ENCODE measurements at regions not wholly inside any gene's neighbourhood (a gene's known extent, or its start where the extent isn't known, plus 50 kb on each side); places are given as distances from the start of the nearest gene placed in this dataset.

DNA sequence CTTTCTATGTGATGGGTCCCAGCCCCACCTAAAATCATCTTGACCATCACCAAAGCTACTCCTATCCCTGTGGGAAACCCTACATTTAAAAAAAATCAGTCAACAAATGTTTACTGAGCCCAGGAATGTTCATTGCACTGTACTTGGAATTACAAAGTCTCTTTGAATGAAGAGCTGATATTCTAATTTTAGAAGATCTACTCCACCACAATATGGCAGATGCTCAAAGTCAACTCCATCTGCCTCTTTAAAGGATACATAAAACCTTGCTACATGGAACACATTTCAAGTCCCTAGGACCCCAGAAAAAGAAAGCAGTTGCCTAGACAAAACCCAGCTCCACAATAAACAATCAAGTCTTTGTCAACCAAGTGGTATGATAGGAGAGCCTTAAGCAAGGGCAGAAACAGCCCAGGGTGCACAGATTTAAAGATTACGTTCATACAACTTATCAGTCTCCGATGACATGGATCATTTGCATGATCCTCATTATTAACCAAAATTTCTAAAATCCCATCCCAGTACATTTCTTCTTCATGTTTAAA lies 234.3 kb upstream of the ACVR2A start (continued):
- TF ChIP-seq EZH2 (IDR thresholded peaks at IDR 0.05) (no peak), RAD21 (IDR thresholded peaks at IDR 0.05; ENCODE audit: low read depth) (no peak)

DNA sequence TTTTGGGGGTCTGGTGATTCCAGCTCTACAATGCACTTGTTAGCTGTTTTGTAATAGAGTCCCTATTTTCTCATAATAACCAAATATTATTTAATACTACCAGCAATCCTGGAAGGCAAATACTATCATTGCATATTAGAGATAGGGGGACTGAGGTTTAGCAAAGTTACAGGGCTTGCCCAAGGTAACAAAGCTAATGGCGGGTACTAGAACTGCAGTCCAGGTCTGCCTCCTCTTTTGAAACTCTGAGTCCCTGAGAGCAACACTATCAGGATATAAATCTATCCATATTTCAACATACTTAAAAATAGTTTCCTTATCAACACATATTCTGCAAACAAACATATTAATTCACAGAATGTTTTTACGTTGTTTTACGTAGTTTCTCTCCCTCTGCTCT lies 235.5 kb upstream of the ACVR2A start:
- H3K27me3 ChIP-seq (ENCODE audit: insufficient read depth, low read length), result no peaks in the 10 kb centered on the region
- H3K4me3 ChIP-seq (replicated peaks in 1 of 2; ENCODE audit: low read depth in 1 of 2, low read length in 2 of 2), result no peak overlapping the region
- intact Hi-C loops (cut with micrococcal nuclease), result no loop called here
- H3K9me2 ChIP-seq (ENCODE audit: insufficient read depth), result no peaks in the 10 kb centered on the region
- BruUV-seq (replicated peaks), result no TSS peak
- H3K79me2 ChIP-seq (ENCODE audit: insufficient read depth, low read length), result no peaks in the 10 kb centered on the region
- H3K36me3 ChIP-seq (ENCODE audit: control insufficient read depth in 1 of 2, insufficient read depth in 2 of 2, low read length in 2 of 2), result no peaks in the 10 kb centered on the region
- ATAC-seq (no peak), DNase-seq (ENCODE audit: low read depth, low spot score) (no peak)
- H3K9me3 ChIP-seq (ENCODE audit: control insufficient read depth in 1 of 2, insufficient read depth in 1 of 2, low read depth in 1 of 2, low read length in 2 of 2), result no peaks in the 10 kb centered on the region
- no peaks in the 10 kb centered on the region for H4K20me1 ChIP-seq (ENCODE audit: insufficient read depth)
- TF ChIP-seq JUND (IDR thresholded peaks at IDR 0.05) (no peak), TCF7L2 (IDR thresholded peaks at IDR 0.05; ENCODE audit: borderline replicate concordance, extremely low read depth, insufficient read depth, insufficient read length) (no peak), EGR1 (IDR thresholded peaks at IDR 0.05; ENCODE audit: low read depth) (no peak), SRF (IDR thresholded peaks at IDR 0.05; ENCODE audit: low read depth) (no peak), ZFX (IDR thresholded peaks at IDR 0.05) (no peak), YY1 (IDR thresholded peaks at IDR 0.05; ENCODE audit: extremely low read depth, insufficient replicate concordance, low read depth, low read length) (no peak), SP1 (IDR thresholded peaks at IDR 0.05; ENCODE audit: low read depth) (no peak), CEBPB (IDR thresholded peaks at IDR 0.05; ENCODE audit: low read depth) (no peak), EZH2 (IDR thresholded peaks at IDR 0.05) (no peak), EZH2phosphoT487 (IDR thresholded peaks at IDR 0.05; ENCODE audit: borderline replicate concordance) (no peak), CBX3 (IDR thresholded peaks at IDR 0.05; ENCODE audit: low read depth) (no peak)
- TF ChIP-seq, protein P1, sequence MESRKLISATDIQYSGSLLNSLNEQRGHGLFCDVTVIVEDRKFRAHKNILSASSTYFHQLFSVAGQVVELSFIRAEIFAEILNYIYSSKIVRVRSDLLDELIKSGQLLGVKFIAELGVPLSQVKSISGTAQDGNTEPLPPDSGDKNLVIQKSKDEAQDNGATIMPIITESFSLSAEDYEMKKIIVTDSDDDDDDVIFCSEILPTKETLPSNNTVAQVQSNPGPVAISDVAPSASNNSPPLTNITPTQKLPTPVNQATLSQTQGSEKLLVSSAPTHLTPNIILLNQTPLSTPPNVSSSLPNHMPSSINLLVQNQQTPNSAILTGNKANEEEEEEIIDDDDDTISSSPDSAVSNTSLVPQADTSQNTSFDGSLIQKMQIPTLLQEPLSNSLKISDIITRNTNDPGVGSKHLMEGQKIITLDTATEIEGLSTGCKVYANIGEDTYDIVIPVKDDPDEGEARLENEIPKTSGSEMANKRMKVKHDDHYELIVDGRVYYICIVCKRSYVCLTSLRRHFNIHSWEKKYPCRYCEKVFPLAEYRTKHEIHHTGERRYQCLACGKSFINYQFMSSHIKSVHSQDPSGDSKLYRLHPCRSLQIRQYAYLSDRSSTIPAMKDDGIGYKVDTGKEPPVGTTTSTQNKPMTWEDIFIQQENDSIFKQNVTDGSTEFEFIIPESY (IDR thresholded peaks at IDR 0.05; ENCODE audit: extremely low read depth, insufficient replicate concordance, low read length), result no peak
- no peaks in the 10 kb centered on the region for H3K4me1 ChIP-seq (ENCODE audit: control insufficient read depth in 1 of 2, insufficient read depth in 2 of 2, low read length in 2 of 2)
- no peak overlapping the region for H3K9ac ChIP-seq (ENCODE audit: low read length)
- ChIA-PET CTCF (no interaction called here), RAD21 (ENCODE audit: low non-redundant PET in 1 of 2, low total read pairs in 2 of 2, uncharacterized antibody in 2 of 2, unreplicated experiment in 2 of 2) (no interaction called here), POLR2A (no interaction called here)
- H2AFZ ChIP-seq (ENCODE audit: low read depth, low read length, poor library complexity, severe bottlenecking), result no peak overlapping the region
- no peak overlapping the region for H3K27ac ChIP-seq (ENCODE audit: low read depth, low read length)
- no peak overlapping the region for H3K4me2 ChIP-seq (ENCODE audit: low read length)
